ENCODE measurements at regions not wholly inside any gene's neighbourhood (a gene's known extent, or its start where the extent isn't known, plus 50 kb on each side); places are given as distances from the start of the nearest gene placed in this dataset.

- DNase-seq (ENCODE audit: low spot score), result no peak
These were observed 58.6 kb upstream of the NUDT7 start for GRCh38 chr16:77663711-77664110.

GRCh38 chr16:77666771-77667170, 55.5 kb upstream of the NUDT7 start:
- no peak for DNase-seq (ENCODE audit: low spot score)

- DNase-seq (ENCODE audit: low spot score), result no peak
These were observed 54.1 kb upstream of the NUDT7 start for GRCh38 chr16:77668201-77668600.

GRCh38 chr16:77669057-77669456, 53.3 kb upstream of the NUDT7 start:
- no peak for DNase-seq (ENCODE audit: low spot score)

Data from pons (tissue), 1 donor.